ENCODE measurements at regions not wholly inside any gene's neighbourhood (a gene's known extent, or its start where the extent isn't known, plus 50 kb on each side); places are given as distances from the start of the nearest gene placed in this dataset.

- no peak for TF ChIP-seq CTCF (conservative IDR thresholded peaks at IDR 0.05; ENCODE audit: low read depth, low read length)
- no peak for DNase-seq (ENCODE audit: low read depth)
- H3K4me3 ChIP-seq (ENCODE audit: low read length), result no peak overlapping the region
These were observed 493.7 kb upstream of the HS6ST1 start for GRCh38 chr2:128812183-128812940.

- no peak overlapping the region for H3K4me3 ChIP-seq (ENCODE audit: low read length)
- DNase-seq (ENCODE audit: low read depth), result no peak
- no peak for TF ChIP-seq CTCF (conservative IDR thresholded peaks at IDR 0.05; ENCODE audit: low read depth, low read length)
These were observed 494.8 kb upstream of the HS6ST1 start for GRCh38 chr2:128813352-128814034.

- H3K4me3 ChIP-seq (ENCODE audit: low read length), result no peak overlapping the region
- DNase-seq (ENCODE audit: low read depth), result no peak
- no peak for TF ChIP-seq CTCF (conservative IDR thresholded peaks at IDR 0.05; ENCODE audit: low read depth, low read length)
These were observed 496.6 kb upstream of the HS6ST1 start for GRCh38 chr2:128815248-128815647.

DNA sequence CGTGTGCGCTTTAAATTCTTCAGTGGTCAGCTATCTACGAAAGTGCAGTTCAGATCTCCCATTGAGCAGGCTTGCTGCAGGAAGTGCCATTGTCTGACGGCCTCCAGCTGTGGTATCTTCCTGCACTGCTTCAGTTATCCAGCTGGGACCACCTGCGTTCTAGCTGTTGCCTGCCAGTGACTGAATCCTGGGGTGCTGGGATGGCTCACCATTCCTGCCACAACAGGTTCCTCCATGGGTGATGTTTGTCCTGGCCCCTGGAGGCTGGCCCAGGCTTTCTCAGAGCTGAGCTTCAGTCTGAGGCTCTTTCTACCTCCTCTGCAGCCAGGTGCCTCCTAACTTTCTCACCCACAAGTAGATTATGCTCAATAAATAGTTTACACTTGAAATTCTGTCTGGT lies 498.5 kb upstream of the HS6ST1 start:
- no peak for DNase-seq (ENCODE audit: low read depth)

GRCh38 chr2:128817813-128818212 lies 499.1 kb upstream of the HS6ST1 start:
- no peak for TF ChIP-seq CTCF (conservative IDR thresholded peaks at IDR 0.05; ENCODE audit: low read depth, low read length)
- H3K4me3 ChIP-seq (ENCODE audit: low read length), result no peak overlapping the region
- no peak for DNase-seq (ENCODE audit: low read depth)

More for the DNA sequence above, 498.5 kb upstream of the HS6ST1 start:
- no peak overlapping the region for H3K4me3 ChIP-seq (ENCODE audit: low read length)
- no peak for TF ChIP-seq CTCF (conservative IDR thresholded peaks at IDR 0.05; ENCODE audit: low read depth, low read length)

GRCh38 chr2:128818248-128818647 lies 499.6 kb upstream of the HS6ST1 start:
- no peak for DNase-seq (ENCODE audit: low read depth)
- H3K4me3 ChIP-seq (ENCODE audit: low read length), result no peak overlapping the region
- TF ChIP-seq CTCF (conservative IDR thresholded peaks at IDR 0.05; ENCODE audit: low read depth, low read length), result no peak

Measured in retinal pigment epithelial cell (primary cell).